PC-3 (cell line): ENCODE measurements at regions not wholly inside any gene's neighbourhood (a gene's known extent, or its start where the extent isn't known, plus 50 kb on each side); places are given as distances from the start of the nearest gene placed in this dataset.

Experiments used
- CTCF ChIP-seq: fragments of 300-600 bp; sonication (generic); conservative IDR thresholded peaks from 2 replicates; pipeline ENCODE4 v1.5.1; 2017; ENCODE audit warnings: antibody characterized with exemption, low read depth, mild to moderate bottlenecking, low read length
- EZH2 ChIP-seq: fragments of 300-600 bp; sonication (generic); IDR thresholded peaks from one replicate; pipeline ENCODE4 v1.6.1; 2017; ENCODE audit warnings: antibody characterized with exemption, mild to moderate bottlenecking, low read length; ENCODE audit not compliant: unreplicated experiment
- EZH2phosphoT487 ChIP-seq: fragments of 300-600 bp; sonication (generic); IDR thresholded peaks from 2 replicates; pipeline ENCODE4 v1.6.1; 2018; ENCODE audit warnings: mild to moderate bottlenecking, antibody characterized with exemption, low read length, borderline replicate concordance

DNA sequence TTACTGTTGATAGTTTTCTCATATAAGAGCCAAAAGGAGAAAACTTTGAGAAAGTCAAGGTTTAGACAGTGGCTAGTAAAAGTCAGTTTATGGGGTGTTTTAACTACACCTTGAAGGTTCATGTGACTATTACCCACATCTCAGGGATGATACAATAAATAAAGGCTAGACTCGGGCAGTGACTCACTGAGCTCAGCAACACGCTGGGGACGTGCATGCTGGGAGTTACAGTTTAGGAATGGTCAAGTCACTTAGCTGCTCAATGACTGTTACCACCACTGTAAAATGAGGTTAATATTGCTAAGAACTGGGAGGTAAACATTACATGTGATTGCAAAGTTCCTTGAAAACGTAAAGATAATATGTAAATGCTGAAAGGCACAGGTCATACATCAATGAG, 1254.4 kb upstream of the PHF14 start:
- TF ChIP-seq CTCF: no peak
- no peak for TF ChIP-seq EZH2
- no peak for TF ChIP-seq EZH2phosphoT487
